SK-N-SH treated with all-trans-retinoic acid at 6 μM for 48 hours (cell line): ENCODE measurements at regions not wholly inside any gene's neighbourhood (a gene's known extent, or its start where the extent isn't known, plus 50 kb on each side); places are given as distances from the start of the nearest gene placed in this dataset.
"Not testable (repeated sequence)": the region's sequence is repeated elsewhere in the genome, so short reads cannot be mapped to it uniquely, and the experiment has no call there.

ENCODE experiments used
- ATAC-seq: fragments of 200-7000 bp; cut with Tn5 transposase; 3 replicates; pipeline ENCODE4 v1.9.1; 2020; ENCODE audit warnings: mild to moderate bottlenecking, moderate library complexity
- ARNTL ChIP-seq: fragments of 450-650 bp; formaldehyde crosslinking; IDR thresholded peaks from 2 replicates; pipeline ENCODE4 v1.5.0; 2020; ENCODE audit warnings: low read depth, mild to moderate bottlenecking, moderate library complexity, borderline replicate concordance
- BACH2 ChIP-seq: fragments of 250-450 bp; sonication (Bioruptor Pico); IDR thresholded peaks from 2 replicates; pipeline ENCODE4 v1.9.0; 2021; ENCODE audit warnings: mild to moderate bottlenecking, borderline replicate concordance
- CSDC2 ChIP-seq: fragments of 250-450 bp; sonication (Bioruptor Pico); IDR thresholded peaks from 2 replicates; pipeline ENCODE4 v1.5.0; 2020; ENCODE audit warnings: mild to moderate bottlenecking, moderate library complexity
- ESRRG ChIP-seq: fragments of 250-450 bp; sonication (Bioruptor Pico); IDR thresholded peaks from 2 replicates; pipeline ENCODE4 v1.6.1; 2021; ENCODE audit warnings: mild to moderate bottlenecking
- GLIS3 ChIP-seq: fragments of 250-450 bp; sonication (Bioruptor Pico); IDR thresholded peaks from 2 replicates; pipeline ENCODE4 v1.5.0; 2020; ENCODE audit warnings: mild to moderate bottlenecking, moderate library complexity
- ISL1 ChIP-seq: fragments of 250-450 bp; sonication (Bioruptor Pico); IDR thresholded peaks from 2 replicates; pipeline ENCODE4 v2.1.2; 2022; ENCODE audit warnings: mild to moderate bottlenecking, moderate library complexity
- OSR1 ChIP-seq: fragments of 250-450 bp; sonication (Bioruptor Pico); IDR thresholded peaks from 2 replicates; pipeline ENCODE4 v1.8.0; 2022; ENCODE audit warnings: moderate library complexity, mild to moderate bottlenecking, inconsistent platforms
- PPARA ChIP-seq: fragments of 250-450 bp; sonication (Bioruptor Pico); IDR thresholded peaks from 2 replicates; pipeline ENCODE4 v1.5.0; 2020; ENCODE audit warnings: mild to moderate bottlenecking, borderline replicate concordance
- RARB ChIP-seq: fragments of 250-450 bp; sonication (Bioruptor Pico); IDR thresholded peaks from 2 replicates; pipeline ENCODE4 v1.8.0; 2021; ENCODE audit warnings: mild to moderate bottlenecking, moderate library complexity
- SNAI2 ChIP-seq: fragments of 250-450 bp; sonication (Bioruptor Pico); IDR thresholded peaks from 2 replicates; pipeline ENCODE4 v1.5.0; 2020; ENCODE audit warnings: mild to moderate bottlenecking, moderate library complexity
- TCF4 ChIP-seq: fragments of 250-450 bp; sonication (Bioruptor Pico); IDR thresholded peaks from 2 replicates; pipeline ENCODE4 v1.8.0; 2021; ENCODE audit warnings: mild to moderate bottlenecking, moderate library complexity, borderline replicate concordance
- TOX ChIP-seq: fragments of 250-450 bp; sonication (Bioruptor Pico); IDR thresholded peaks from 2 replicates; pipeline ENCODE4 v1.8.0; 2021; ENCODE audit warnings: mild to moderate bottlenecking, moderate library complexity, borderline replicate concordance
- ZC3H10 ChIP-seq: fragments of 250-450 bp; sonication (Bioruptor Pico); IDR thresholded peaks from 2 replicates; pipeline ENCODE4 v1.5.1; 2021; ENCODE audit warnings: mild to moderate bottlenecking, moderate library complexity
- ZFP3 ChIP-seq: fragments of 250-450 bp; sonication (Bioruptor Pico); IDR thresholded peaks from 2 replicates; pipeline ENCODE4 v1.5.0; 2020; ENCODE audit warnings: mild to moderate bottlenecking, moderate library complexity
- ZFP30 ChIP-seq: fragments of 450-650 bp; formaldehyde crosslinking; IDR thresholded peaks from 2 replicates; pipeline ENCODE4 v1.5.0; 2022; ENCODE audit warnings: mild to moderate bottlenecking, moderate library complexity
- ZNF565 ChIP-seq: fragments of 450-650 bp; formaldehyde crosslinking; conservative IDR thresholded peaks from 2 replicates; pipeline ENCODE4 v1.5.0; 2020; ENCODE audit warnings: low read depth, mild to moderate bottlenecking, moderate library complexity
- ZNF70 ChIP-seq: fragments of 450-650 bp; formaldehyde crosslinking; IDR thresholded peaks from 2 replicates; pipeline ENCODE4 v1.5.0; 2020; ENCODE audit warnings: mild to moderate bottlenecking, moderate library complexity
- ZNF8 ChIP-seq: fragments of 450-650 bp; formaldehyde crosslinking; IDR thresholded peaks from 2 replicates; pipeline ENCODE4 v1.5.0; 2020; ENCODE audit warnings: mild to moderate bottlenecking, moderate library complexity
- TF ChIP-seq, protein P1 (sequence below): fragments of 250-450 bp; sonication (Bioruptor Pico); IDR thresholded peaks from 2 replicates; pipeline ENCODE4 v1.5.1; 2020; ENCODE audit warnings: low read depth, mild to moderate bottlenecking, moderate library complexity
- TF ChIP-seq, protein P2 (sequence below): fragments of 250-450 bp; sonication (Bioruptor Pico); IDR thresholded peaks from 2 replicates; pipeline ENCODE4 v1.8.0; 2021; ENCODE audit warnings: low read depth, mild to moderate bottlenecking, moderate library complexity, borderline replicate concordance
- TF ChIP-seq, protein P3 (sequence below): fragments of 250-450 bp; sonication (Bioruptor Pico); IDR thresholded peaks from 2 replicates; pipeline ENCODE4 v1.8.0; 2020; ENCODE audit warnings: mild to moderate bottlenecking, moderate library complexity, borderline replicate concordance
- TF ChIP-seq, protein P4 (sequence below): fragments of 250-450 bp; sonication (Bioruptor Pico); IDR thresholded peaks from 2 replicates; pipeline ENCODE4 v1.5.0; 2020; ENCODE audit warnings: mild to moderate bottlenecking, moderate library complexity

DNA sequence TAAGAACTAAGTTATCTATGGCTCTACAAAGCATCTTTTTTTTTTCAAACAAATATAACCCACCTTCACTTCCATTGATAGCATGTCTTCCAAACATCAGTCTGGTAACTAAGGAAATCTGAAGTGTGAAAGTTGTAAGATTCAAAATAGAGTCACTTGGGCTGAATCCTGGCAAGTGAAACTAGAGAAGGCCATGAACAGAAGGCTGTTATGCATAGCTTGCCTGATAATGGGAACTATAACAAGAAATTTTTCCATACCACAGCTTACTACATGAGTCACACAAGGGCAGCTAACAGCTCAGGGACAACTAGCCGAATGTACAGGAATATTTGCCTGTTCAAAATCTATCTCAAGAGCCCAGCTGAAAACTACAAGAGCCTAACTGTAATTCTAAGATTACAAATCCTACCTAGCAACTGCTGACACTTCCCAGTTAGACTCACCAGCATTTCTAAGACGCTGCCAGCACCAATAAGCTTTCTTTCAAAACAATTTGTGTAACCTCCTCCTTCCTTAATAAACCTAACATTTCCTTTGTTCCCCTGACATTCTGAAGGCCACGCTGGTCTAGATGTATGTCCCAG, 1066.5 kb downstream of the PLOD2 start:
- TF ChIP-seq OSR1 (no peak), CSDC2 (CRISPR knock-in tag) (no peak), ZFP3 (CRISPR knock-in tag) (no peak), ESRRG (no peak), GLIS3 (CRISPR knock-in tag) (no peak), ZNF70 (CRISPR knock-in tag) (no peak)
- TF ChIP-seq, protein P1, sequence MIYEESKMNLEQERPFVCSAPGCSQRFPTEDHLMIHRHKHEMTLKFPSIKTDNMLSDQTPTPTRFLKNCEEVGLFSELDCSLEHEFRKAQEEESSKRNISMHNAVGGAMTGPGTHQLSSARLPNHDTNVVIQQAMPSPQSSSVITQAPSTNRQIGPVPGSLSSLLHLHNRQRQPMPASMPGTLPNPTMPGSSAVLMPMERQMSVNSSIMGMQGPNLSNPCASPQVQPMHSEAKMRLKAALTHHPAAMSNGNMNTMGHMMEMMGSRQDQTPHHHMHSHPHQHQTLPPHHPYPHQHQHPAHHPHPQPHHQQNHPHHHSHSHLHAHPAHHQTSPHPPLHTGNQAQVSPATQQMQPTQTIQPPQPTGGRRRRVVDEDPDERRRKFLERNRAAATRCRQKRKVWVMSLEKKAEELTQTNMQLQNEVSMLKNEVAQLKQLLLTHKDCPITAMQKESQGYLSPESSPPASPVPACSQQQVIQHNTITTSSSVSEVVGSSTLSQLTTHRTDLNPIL: no peak
- ATAC-seq: peak; percentile 85

DNA sequence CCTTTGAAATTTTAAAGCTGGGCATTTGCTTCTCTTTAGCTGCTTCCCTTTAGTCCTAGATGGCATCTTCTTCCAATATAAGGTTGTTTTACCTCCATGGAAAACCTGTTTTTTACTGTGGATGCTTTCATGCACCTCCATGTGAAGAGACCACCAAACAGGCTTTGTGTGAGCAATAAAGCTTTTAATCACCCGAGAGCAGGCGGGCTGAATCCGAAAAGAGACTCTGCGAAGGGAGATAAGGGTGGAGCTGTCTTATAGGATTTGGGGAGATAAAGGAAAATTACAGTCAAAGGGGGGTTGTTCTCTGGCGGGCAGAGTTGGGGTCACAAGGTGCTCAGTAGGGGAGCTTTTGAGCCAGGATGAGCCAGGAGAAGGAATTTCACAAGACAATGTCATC, 1049.8 kb downstream of the PLOD2 start:
- not testable (repeated sequence) for ATAC-seq

DNA sequence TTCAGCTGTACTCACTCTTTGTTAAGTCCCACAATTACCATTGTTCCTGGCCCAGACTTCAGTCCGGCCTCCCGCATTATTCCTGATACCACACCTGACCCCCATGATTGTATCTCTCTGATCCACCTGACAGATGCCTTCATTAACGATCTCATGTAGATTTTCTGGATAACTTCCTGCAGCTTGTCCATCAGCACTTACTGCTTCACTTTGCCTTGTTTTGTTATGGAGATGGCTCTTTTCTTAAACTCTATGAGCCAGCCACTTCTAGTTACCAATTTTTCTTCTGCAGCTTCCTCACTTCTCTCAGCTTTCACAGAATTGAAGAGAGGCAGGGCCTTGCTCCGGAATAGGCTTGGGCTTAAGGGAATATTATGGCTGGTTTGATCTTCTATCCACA, 1044.2 kb downstream of the PLOD2 start:
- no peak for TF ChIP-seq TCF4 (CRISPR knock-in tag)
- no peak for TF ChIP-seq GLIS3 (CRISPR knock-in tag)
- TF ChIP-seq ZNF8 (CRISPR knock-in tag): no peak
- TF ChIP-seq, protein P2, sequence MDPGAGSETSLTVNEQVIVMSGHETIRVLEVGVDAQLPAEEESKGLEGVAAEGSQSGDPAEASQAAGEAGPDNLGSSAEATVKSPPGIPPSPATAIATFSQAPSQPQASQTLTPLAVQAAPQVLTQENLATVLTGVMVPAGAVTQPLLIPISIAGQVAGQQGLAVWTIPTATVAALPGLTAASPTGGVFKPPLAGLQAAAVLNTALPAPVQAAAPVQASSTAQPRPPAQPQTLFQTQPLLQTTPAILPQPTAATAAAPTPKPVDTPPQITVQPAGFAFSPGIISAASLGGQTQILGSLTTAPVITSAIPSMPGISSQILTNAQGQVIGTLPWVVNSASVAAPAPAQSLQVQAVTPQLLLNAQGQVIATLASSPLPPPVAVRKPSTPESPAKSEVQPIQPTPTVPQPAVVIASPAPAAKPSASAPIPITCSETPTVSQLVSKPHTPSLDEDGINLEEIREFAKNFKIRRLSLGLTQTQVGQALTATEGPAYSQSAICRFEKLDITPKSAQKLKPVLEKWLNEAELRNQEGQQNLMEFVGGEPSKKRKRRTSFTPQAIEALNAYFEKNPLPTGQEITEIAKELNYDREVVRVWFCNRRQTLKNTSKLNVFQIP: no peak
- TF ChIP-seq ISL1 (CRISPR knock-in tag): no peak
- no peak for TF ChIP-seq CSDC2 (CRISPR knock-in tag)
- no peak for TF ChIP-seq ZNF70 (CRISPR knock-in tag)
- TF ChIP-seq ZNF565 (CRISPR knock-in tag): no peak
- TF ChIP-seq, protein P3, sequence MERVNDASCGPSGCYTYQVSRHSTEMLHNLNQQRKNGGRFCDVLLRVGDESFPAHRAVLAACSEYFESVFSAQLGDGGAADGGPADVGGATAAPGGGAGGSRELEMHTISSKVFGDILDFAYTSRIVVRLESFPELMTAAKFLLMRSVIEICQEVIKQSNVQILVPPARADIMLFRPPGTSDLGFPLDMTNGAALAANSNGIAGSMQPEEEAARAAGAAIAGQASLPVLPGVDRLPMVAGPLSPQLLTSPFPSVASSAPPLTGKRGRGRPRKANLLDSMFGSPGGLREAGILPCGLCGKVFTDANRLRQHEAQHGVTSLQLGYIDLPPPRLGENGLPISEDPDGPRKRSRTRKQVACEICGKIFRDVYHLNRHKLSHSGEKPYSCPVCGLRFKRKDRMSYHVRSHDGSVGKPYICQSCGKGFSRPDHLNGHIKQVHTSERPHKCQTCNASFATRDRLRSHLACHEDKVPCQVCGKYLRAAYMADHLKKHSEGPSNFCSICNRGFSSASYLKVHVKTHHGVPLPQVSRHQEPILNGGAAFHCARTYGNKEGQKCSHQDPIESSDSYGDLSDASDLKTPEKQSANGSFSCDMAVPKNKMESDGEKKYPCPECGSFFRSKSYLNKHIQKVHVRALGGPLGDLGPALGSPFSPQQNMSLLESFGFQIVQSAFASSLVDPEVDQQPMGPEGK (CRISPR knock-in tag): no peak
- TF ChIP-seq ZFP3 (CRISPR knock-in tag): no peak
- no peak for TF ChIP-seq TOX (CRISPR knock-in tag)
- TF ChIP-seq PPARA (CRISPR knock-in tag): no peak
- no peak for TF ChIP-seq ZC3H10
- no peak for TF ChIP-seq OSR1
- TF ChIP-seq, protein P1: no peak
- no peak for TF ChIP-seq RARB (CRISPR knock-in tag)
- TF ChIP-seq, protein P4, sequence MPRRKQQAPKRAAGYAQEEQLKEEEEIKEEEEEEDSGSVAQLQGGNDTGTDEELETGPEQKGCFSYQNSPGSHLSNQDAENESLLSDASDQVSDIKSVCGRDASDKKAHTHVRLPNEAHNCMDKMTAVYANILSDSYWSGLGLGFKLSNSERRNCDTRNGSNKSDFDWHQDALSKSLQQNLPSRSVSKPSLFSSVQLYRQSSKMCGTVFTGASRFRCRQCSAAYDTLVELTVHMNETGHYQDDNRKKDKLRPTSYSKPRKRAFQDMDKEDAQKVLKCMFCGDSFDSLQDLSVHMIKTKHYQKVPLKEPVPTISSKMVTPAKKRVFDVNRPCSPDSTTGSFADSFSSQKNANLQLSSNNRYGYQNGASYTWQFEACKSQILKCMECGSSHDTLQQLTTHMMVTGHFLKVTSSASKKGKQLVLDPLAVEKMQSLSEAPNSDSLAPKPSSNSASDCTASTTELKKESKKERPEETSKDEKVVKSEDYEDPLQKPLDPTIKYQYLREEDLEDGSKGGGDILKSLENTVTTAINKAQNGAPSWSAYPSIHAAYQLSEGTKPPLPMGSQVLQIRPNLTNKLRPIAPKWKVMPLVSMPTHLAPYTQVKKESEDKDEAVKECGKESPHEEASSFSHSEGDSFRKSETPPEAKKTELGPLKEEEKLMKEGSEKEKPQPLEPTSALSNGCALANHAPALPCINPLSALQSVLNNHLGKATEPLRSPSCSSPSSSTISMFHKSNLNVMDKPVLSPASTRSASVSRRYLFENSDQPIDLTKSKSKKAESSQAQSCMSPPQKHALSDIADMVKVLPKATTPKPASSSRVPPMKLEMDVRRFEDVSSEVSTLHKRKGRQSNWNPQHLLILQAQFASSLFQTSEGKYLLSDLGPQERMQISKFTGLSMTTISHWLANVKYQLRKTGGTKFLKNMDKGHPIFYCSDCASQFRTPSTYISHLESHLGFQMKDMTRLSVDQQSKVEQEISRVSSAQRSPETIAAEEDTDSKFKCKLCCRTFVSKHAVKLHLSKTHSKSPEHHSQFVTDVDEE (CRISPR knock-in tag): no peak
- TF ChIP-seq ZFP30 (CRISPR knock-in tag): no peak
- no peak for TF ChIP-seq ARNTL
- ATAC-seq: no peak

DNA sequence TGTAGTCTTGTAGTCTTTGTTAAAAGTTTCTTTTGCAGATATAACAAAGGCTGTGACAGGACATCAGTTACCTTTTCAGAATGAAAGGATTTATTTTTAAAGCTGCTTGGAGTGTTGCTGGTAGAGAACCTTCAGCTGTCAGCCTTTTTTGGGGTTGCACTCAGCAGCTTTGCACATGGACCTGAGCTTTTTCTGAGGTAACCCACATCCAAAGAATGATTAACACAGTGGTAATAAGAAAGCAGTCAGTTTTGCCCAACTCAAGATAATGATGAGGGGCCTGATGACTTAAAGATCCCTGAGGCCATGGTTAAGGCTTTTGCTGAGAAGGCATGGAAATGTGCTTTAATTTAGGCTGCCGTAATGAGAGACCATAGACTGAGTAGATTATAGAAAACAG, 1042.7 kb downstream of the PLOD2 start:
- no peak for ATAC-seq
- TF ChIP-seq, protein P4 (CRISPR knock-in tag): no peak
- no peak for TF ChIP-seq CSDC2 (CRISPR knock-in tag)
- TF ChIP-seq TOX (CRISPR knock-in tag): no peak
- TF ChIP-seq ESRRG: no peak
- TF ChIP-seq, protein P3 (CRISPR knock-in tag): no peak
- no peak for TF ChIP-seq SNAI2 (CRISPR knock-in tag)
- TF ChIP-seq BACH2: no peak
- TF ChIP-seq ZFP3 (CRISPR knock-in tag): no peak
- no peak for TF ChIP-seq ARNTL
